K562 (cell line): ENCODE measurements at regions not wholly inside any gene's neighbourhood (a gene's known extent, or its start where the extent isn't known, plus 50 kb on each side); places are given as distances from the start of the nearest gene placed in this dataset.

Experiments
- CXXC5 ChIP-seq: fragments of 250-450 bp; sonication (Bioruptor Pico); IDR thresholded peaks from 2 replicates; pipeline ENCODE4 v1.8.0; 2022; ENCODE audit warnings: inconsistent platforms, mild to moderate bottlenecking, moderate library complexity
- EP300 ChIP-seq: IDR thresholded peaks from 2 replicates; pipeline ENCODE4 v1.6.1; 2012; ENCODE audit warnings: low read length, improper control_type of control experiment
- HDAC3 ChIP-seq: fragments of 450-650 bp; IDR thresholded peaks from 2 replicates; pipeline ENCODE4 v1.6.1; 2018; ENCODE audit warnings: borderline replicate concordance, mild to moderate bottlenecking, moderate library complexity; ENCODE audit not compliant: partially characterized antibody
- MAX ChIP-seq: sonication (generic); formaldehyde crosslinking; IDR thresholded peaks from 2 replicates; pipeline ENCODE4 v1.9.0; 2022; ENCODE audit warnings: mild to moderate bottlenecking, missing genetic modification reagents
- MTF1 ChIP-seq: fragments of 250-450 bp; sonication (Bioruptor Pico); IDR thresholded peaks from 2 replicates; pipeline ENCODE4 v1.9.0; 2021; ENCODE audit warnings: moderate library complexity, mild to moderate bottlenecking, inconsistent platforms, borderline replicate concordance
- MYC ChIP-seq, 2 experiments: fragments of 250-450 bp in 1 of 2; sonication (Bioruptor Pico) in 1 of 2; IDR thresholded peaks; 2 replicates each; pipeline versions ENCODE4 v1.5.1 to v1.6.1; 2012 to 2021; ENCODE audit warnings: low read depth in 2 of 2, borderline replicate concordance in 1 of 2, improper control_type of control experiment in 1 of 2, low read length in 1 of 2, mild to moderate bottlenecking in 1 of 2, moderate library complexity in 1 of 2
- NFIX ChIP-seq: fragments of 250-450 bp; sonication (Bioruptor Pico); IDR thresholded peaks from 2 replicates; pipeline ENCODE4 v1.4.0; 2020; ENCODE audit warnings: low read depth, mild to moderate bottlenecking, moderate library complexity
- PHF8 ChIP-seq: fragments of 200-600 bp; sonication (generic); IDR thresholded peaks from 2 replicates; pipeline ENCODE4 v1.6.1; 2012; ENCODE audit warnings: mixed run types, mild to moderate bottlenecking, inconsistent platforms, low read length, moderate library complexity, borderline replicate concordance
- RAD21 ChIP-seq, 2 experiments: fragments of 250-450 bp in 1 of 2; fragments of 450-650 bp in 1 of 2; sonication (Bioruptor Pico) in 1 of 2; formaldehyde crosslinking in 1 of 2; IDR thresholded peaks in 1 of 2; conservative IDR thresholded peaks in 1 of 2; 2 replicates each; pipeline versions ENCODE4 v1.4.0 to v1.8.0; 2020 to 2022; ENCODE audit warnings: mild to moderate bottlenecking in 2 of 2, moderate library complexity in 1 of 2
- RBM15 ChIP-seq: fragments of 200-400 bp; formaldehyde crosslinking; IDR thresholded peaks from 2 replicates; pipeline ENCODE4 v1.6.1; 2018; ENCODE audit warnings: mild to moderate bottlenecking, low read length, moderate library complexity; ENCODE audit not compliant: insufficient read depth
- SOX6 ChIP-seq: fragments of 450-650 bp; IDR thresholded peaks from 2 replicates; pipeline ENCODE4 v1.6.1; 2014; ENCODE audit warnings: mild to moderate bottlenecking
- ZBTB7A ChIP-seq: IDR thresholded peaks from 2 replicates; pipeline ENCODE4 v1.6.1; 2011; ENCODE audit warnings: low read depth, mild to moderate bottlenecking, low read length, moderate library complexity, borderline replicate concordance; ENCODE audit not compliant: control insufficient read depth
- ZFPM2 ChIP-seq: fragments of 250-450 bp; sonication (Bioruptor Pico); IDR thresholded peaks from 2 replicates; pipeline ENCODE4 v1.5.1; 2022; ENCODE audit warnings: mild to moderate bottlenecking
- ZNF232 ChIP-seq: sonication (generic); formaldehyde crosslinking; IDR thresholded peaks from 2 replicates; pipeline ENCODE4 v1.8.0; 2022; ENCODE audit warnings: mild to moderate bottlenecking, missing genetic modification reagents
- ZNF316 ChIP-seq: fragments of 450-650 bp; IDR thresholded peaks from 2 replicates; pipeline ENCODE4 v1.6.1; 2016
- ZNF445 ChIP-seq: fragments of 250-450 bp; sonication (Bioruptor Pico); IDR thresholded peaks from 2 replicates; pipeline ENCODE4 v1.4.0; 2020; ENCODE audit warnings: low read depth, mild to moderate bottlenecking, moderate library complexity
- ZNF644 ChIP-seq: fragments of 200-800 bp; sonication (Bioruptor generic); IDR thresholded peaks from 2 replicates; pipeline ENCODE4 v1.6.1; 2016; ENCODE audit warnings: low read depth, missing genetic modification characterization, missing compliant biosample characterization
- ZNF696 ChIP-seq: fragments of 250-450 bp; sonication (Bioruptor Pico); conservative IDR thresholded peaks from 2 replicates; pipeline ENCODE4 v1.4.0; 2020; ENCODE audit warnings: mild to moderate bottlenecking, moderate library complexity
- ZNF76 ChIP-seq: fragments of 250-450 bp; sonication (Bioruptor Pico); IDR thresholded peaks from 2 replicates; pipeline ENCODE4 v1.4.0; 2020; ENCODE audit warnings: mild to moderate bottlenecking, moderate library complexity, borderline replicate concordance
- ZNF766 ChIP-seq: fragments of 200-800 bp; sonication (Bioruptor generic); conservative IDR thresholded peaks from 2 replicates; pipeline ENCODE4 v1.6.1; 2016; ENCODE audit warnings: missing genetic modification characterization, missing compliant biosample characterization
- TF ChIP-seq, protein P1 (sequence below): fragments of 450-650 bp; IDR thresholded peaks from 2 replicates; pipeline ENCODE4 v1.6.1; 2017; ENCODE audit warnings: antibody characterized with exemption, mild to moderate bottlenecking
- TF ChIP-seq, protein P2 (sequence below): fragments of 250-450 bp; sonication (Bioruptor Pico); IDR thresholded peaks from 2 replicates; pipeline ENCODE4 v1.8.0; 2021; ENCODE audit warnings: moderate library complexity, mild to moderate bottlenecking, inconsistent platforms

DNA sequence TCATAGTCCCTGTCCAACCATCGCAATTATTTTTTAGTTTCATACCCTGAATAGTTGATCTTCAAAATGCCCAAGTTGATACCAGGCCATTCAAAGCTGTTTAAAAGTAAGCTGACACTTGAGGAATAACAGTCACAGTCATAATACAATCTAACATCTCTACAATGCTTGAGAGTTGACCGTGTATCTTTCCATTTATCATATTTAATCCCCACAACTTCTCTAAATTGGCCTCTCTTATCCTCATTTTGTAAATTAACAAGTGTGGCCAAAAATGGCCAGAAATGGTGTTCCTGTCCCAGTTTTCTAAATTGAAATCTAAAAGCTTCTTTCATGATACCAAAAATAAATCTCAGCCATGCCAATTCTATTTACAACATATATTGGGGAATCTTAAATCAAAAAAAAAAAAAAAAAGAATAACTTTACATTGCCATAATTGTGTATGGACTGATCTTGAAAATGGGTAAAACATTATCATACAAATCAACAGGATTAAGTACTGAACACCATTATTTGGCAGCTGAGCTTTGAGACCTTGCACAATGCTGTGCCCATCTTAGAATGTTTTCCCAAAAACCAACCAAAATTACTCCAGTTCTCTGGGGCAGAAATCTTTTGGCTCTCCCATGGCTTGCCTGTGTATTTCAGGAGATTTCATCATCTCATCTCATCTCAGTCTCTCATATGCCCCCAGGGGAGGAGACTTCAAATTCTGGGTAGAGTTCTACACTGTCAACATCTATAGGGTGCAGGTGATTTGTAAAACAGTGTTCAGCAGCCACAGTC lies 448.7 kb upstream of the JARID2 start (continued):
- TF ChIP-seq MTF1: no peak
- peak; percentile 85 for TF ChIP-seq EP300
- TF ChIP-seq CXXC5 (CRISPR knock-in tag): peak; percentile 79
- TF ChIP-seq ZNF445: no peak
- no peak for TF ChIP-seq ZNF696 (CRISPR knock-in tag)
- TF ChIP-seq ZBTB7A: no peak
- TF ChIP-seq, protein P1, sequence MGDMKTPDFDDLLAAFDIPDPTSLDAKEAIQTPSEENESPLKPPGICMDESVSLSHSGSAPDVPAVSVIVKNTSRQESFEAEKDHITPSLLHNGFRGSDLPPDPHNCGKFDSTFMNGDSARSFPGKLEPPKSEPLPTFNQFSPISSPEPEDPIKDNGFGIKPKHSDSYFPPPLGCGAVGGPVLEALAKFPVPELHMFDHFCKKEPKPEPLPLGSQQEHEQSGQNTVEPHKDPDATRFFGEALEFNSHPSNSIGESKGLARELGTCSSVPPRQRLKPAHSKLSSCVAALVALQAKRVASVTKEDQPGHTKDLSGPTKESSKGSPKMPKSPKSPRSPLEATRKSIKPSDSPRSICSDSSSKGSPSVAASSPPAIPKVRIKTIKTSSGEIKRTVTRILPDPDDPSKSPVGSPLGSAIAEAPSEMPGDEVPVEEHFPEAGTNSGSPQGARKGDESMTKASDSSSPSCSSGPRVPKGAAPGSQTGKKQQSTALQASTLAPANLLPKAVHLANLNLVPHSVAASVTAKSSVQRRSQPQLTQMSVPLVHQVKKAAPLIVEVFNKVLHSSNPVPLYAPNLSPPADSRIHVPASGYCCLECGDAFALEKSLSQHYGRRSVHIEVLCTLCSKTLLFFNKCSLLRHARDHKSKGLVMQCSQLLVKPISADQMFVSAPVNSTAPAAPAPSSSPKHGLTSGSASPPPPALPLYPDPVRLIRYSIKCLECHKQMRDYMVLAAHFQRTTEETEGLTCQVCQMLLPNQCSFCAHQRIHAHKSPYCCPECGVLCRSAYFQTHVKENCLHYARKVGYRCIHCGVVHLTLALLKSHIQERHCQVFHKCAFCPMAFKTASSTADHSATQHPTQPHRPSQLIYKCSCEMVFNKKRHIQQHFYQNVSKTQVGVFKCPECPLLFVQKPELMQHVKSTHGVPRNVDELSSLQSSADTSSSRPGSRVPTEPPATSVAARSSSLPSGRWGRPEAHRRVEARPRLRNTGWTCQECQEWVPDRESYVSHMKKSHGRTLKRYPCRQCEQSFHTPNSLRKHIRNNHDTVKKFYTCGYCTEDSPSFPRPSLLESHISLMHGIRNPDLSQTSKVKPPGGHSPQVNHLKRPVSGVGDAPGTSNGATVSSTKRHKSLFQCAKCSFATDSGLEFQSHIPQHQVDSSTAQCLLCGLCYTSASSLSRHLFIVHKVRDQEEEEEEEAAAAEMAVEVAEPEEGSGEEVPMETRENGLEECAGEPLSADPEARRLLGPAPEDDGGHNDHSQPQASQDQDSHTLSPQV: peak; percentile 57
- TF ChIP-seq ZNF766 (CRISPR knock-in tag): peak; percentile 92
- TF ChIP-seq HDAC3: no peak
- 0 out of 2 replicates have a peak, but pooled peaks have one; percentile 0 for TF ChIP-seq ZNF76 (CRISPR knock-in tag)
- TF ChIP-seq, protein P2, sequence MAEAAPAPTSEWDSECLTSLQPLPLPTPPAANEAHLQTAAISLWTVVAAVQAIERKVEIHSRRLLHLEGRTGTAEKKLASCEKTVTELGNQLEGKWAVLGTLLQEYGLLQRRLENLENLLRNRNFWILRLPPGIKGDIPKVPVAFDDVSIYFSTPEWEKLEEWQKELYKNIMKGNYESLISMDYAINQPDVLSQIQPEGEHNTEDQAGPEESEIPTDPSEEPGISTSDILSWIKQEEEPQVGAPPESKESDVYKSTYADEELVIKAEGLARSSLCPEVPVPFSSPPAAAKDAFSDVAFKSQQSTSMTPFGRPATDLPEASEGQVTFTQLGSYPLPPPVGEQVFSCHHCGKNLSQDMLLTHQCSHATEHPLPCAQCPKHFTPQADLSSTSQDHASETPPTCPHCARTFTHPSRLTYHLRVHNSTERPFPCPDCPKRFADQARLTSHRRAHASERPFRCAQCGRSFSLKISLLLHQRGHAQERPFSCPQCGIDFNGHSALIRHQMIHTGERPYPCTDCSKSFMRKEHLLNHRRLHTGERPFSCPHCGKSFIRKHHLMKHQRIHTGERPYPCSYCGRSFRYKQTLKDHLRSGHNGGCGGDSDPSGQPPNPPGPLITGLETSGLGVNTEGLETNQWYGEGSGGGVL (CRISPR knock-in tag): no peak
- no peak for TF ChIP-seq ZNF316
- no peak for TF ChIP-seq ZNF232
- peak; percentile 31 to 41; a peak in 1 of 4 replicates for TF ChIP-seq RAD21 (CRISPR knock-in tag; conservative IDR thresholded peaks at IDR 0.05 in 1 of 2, IDR thresholded peaks at IDR 0.05 in 1 of 2)
- peak; percentile 88 for TF ChIP-seq ZNF644 (tag)
- TF ChIP-seq PHF8: no peak
- no peak for TF ChIP-seq ZFPM2 (CRISPR knock-in tag)
- no peak for TF ChIP-seq NFIX (CRISPR knock-in tag)
- TF ChIP-seq RBM15: no peak
- TF ChIP-seq MAX (CRISPR knock-in tag): no peak
- peak; percentile 84 for TF ChIP-seq MYC (IDR thresholded peaks at IDR 0.05; ENCODE audit: low read depth, low read length)
- peak; percentile 72; the same call in 1 of the 2 replicates for TF ChIP-seq MYC (CRISPR knock-in tag; IDR thresholded peaks at IDR 0.05; ENCODE audit: borderline replicate concordance, low read depth)
- peak; percentile 64 for TF ChIP-seq SOX6
